ENCODE measurements at regions not wholly inside any gene's neighbourhood (a gene's known extent, or its start where the extent isn't known, plus 50 kb on each side); places are given as distances from the start of the nearest gene placed in this dataset.

GRCh38 chr7:46393142-46393541 is 472.1 kb upstream of the IGFBP3 start:
- H3K36me3 Mint-ChIP-seq, result no peaks in the 10 kb centered on the region
- DNase-seq (no peak), ATAC-seq (ENCODE audit: low read depth) (no peak)
- no peaks in the 10 kb centered on the region for H3K4me1 Mint-ChIP-seq
- H3K9me3 Mint-ChIP-seq, result no peaks in the 10 kb centered on the region
- no peak overlapping the region for H3K27ac Mint-ChIP-seq
- no peaks in the 10 kb centered on the region for H3K27me3 Mint-ChIP-seq
- POLR2A ChIA-PET, result no interaction called here
- no peak overlapping the region for H3K4me3 Mint-ChIP-seq

GRCh38 chr7:46391231-46392201 is 470.4 kb upstream of the IGFBP3 start:
- POLR2A ChIA-PET, result no interaction called here
- H3K27me3 Mint-ChIP-seq, result no peaks in the 10 kb centered on the region
- no peaks in the 10 kb centered on the region for H3K9me3 Mint-ChIP-seq

GRCh38 chr7:46390042-46390441 is 469.0 kb upstream of the IGFBP3 start:
- Mint-ChIP-seq H3K36me3 (no peaks in the 10 kb centered on the region), H3K4me3 (no peak overlapping the region), H3K4me1 (no peaks in the 10 kb centered on the region), H3K27ac (no peak overlapping the region), H3K9me3 (no peaks in the 10 kb centered on the region), H3K27me3 (no peaks in the 10 kb centered on the region)
- no peak for DNase-seq
- POLR2A ChIA-PET, result no interaction called here
- ATAC-seq (ENCODE audit: low read depth), result no peak

More at GRCh38 chr7:46391231-46392201, 470.4 kb upstream of the IGFBP3 start:
- H3K4me1 Mint-ChIP-seq, result no peaks in the 10 kb centered on the region
- no peak overlapping the region for H3K27ac Mint-ChIP-seq
- H3K36me3 Mint-ChIP-seq, result no peaks in the 10 kb centered on the region
- ATAC-seq (ENCODE audit: low read depth), result no peak
- DNase-seq, result no peak
- H3K4me3 Mint-ChIP-seq, result no peak overlapping the region

- H3K4me1 Mint-ChIP-seq, result no peaks in the 10 kb centered on the region
- H3K4me3 Mint-ChIP-seq, result no peak overlapping the region
- no peak overlapping the region for H3K27ac Mint-ChIP-seq
Observed at GRCh38 chr7:46389146-46389545, 468.1 kb upstream of the IGFBP3 start.

GRCh38 chr7:46387646-46388045 is 466.6 kb upstream of the IGFBP3 start:
- no peaks in the 10 kb centered on the region for H3K36me3 Mint-ChIP-seq
- H3K27me3 Mint-ChIP-seq, result no peaks in the 10 kb centered on the region
- POLR2A ChIA-PET, result no interaction called here
- H3K4me1 Mint-ChIP-seq, result no peaks in the 10 kb centered on the region
- ATAC-seq (ENCODE audit: low read depth) (no peak), DNase-seq (no peak)
- H3K4me3 Mint-ChIP-seq, result no peak overlapping the region
- no peak overlapping the region for H3K27ac Mint-ChIP-seq
- H3K9me3 Mint-ChIP-seq, result no peaks in the 10 kb centered on the region

More at GRCh38 chr7:46389146-46389545, 468.1 kb upstream of the IGFBP3 start:
- ATAC-seq (ENCODE audit: low read depth), result no peak
- DNase-seq, result no peak
- POLR2A ChIA-PET, result no interaction called here
- Mint-ChIP-seq H3K27me3 (no peaks in the 10 kb centered on the region), H3K9me3 (no peaks in the 10 kb centered on the region), H3K36me3 (no peaks in the 10 kb centered on the region)

GRCh38 chr7:46386428-46387399 is 465.6 kb upstream of the IGFBP3 start:
- no peak for DNase-seq
- H3K4me3 Mint-ChIP-seq, result no peak overlapping the region
- no peak for ATAC-seq (ENCODE audit: low read depth)
- no peak overlapping the region for H3K27ac Mint-ChIP-seq
- no peaks in the 10 kb centered on the region for H3K27me3 Mint-ChIP-seq
- no peaks in the 10 kb centered on the region for H3K36me3 Mint-ChIP-seq
- H3K9me3 Mint-ChIP-seq, result no peaks in the 10 kb centered on the region
- no peaks in the 10 kb centered on the region for H3K4me1 Mint-ChIP-seq
- POLR2A ChIA-PET, result no interaction called here

GRCh38 chr7:46385662-46386309 is 464.7 kb upstream of the IGFBP3 start:
- DNase-seq (no peak), ATAC-seq (ENCODE audit: low read depth) (no peak)
- no peaks in the 10 kb centered on the region for H3K9me3 Mint-ChIP-seq
- no peaks in the 10 kb centered on the region for H3K27me3 Mint-ChIP-seq
- H3K27ac Mint-ChIP-seq, result no peak overlapping the region
- no peak overlapping the region for H3K4me3 Mint-ChIP-seq
- POLR2A ChIA-PET, result no interaction called here
- no peaks in the 10 kb centered on the region for H3K36me3 Mint-ChIP-seq
- H3K4me1 Mint-ChIP-seq, result no peaks in the 10 kb centered on the region

- Mint-ChIP-seq H3K27me3 (no peaks in the 10 kb centered on the region), H3K4me1 (no peaks in the 10 kb centered on the region), H3K36me3 (no peaks in the 10 kb centered on the region), H3K9me3 (no peaks in the 10 kb centered on the region), H3K27ac (no peak overlapping the region), H3K4me3 (no peak overlapping the region)
- DNase-seq (no peak), ATAC-seq (ENCODE audit: low read depth) (no peak)
- POLR2A ChIA-PET, result no interaction called here
Observed at GRCh38 chr7:46383605-46384004, 462.5 kb upstream of the IGFBP3 start.

- DNase-seq (no peak), ATAC-seq (ENCODE audit: low read depth) (no peak)
- POLR2A ChIA-PET, result no interaction called here
- Mint-ChIP-seq H3K4me1 (no peaks in the 10 kb centered on the region), H3K4me3 (no peak overlapping the region), H3K36me3 (no peaks in the 10 kb centered on the region), H3K27me3 (peaks cover 2% of the 10 kb centered on the region), H3K9me3 (no peaks in the 10 kb centered on the region), H3K27ac (no peak overlapping the region)
Observed at GRCh38 chr7:46369933-46370654, 449.0 kb upstream of the IGFBP3 start.

- DNase-seq (no peak), ATAC-seq (ENCODE audit: low read depth) (no peak)
- no peaks in the 10 kb centered on the region for H3K9me3 Mint-ChIP-seq
- H3K27me3 Mint-ChIP-seq, result peaks cover 2% of the 10 kb centered on the region
- H3K4me3 Mint-ChIP-seq, result no peak overlapping the region
- H3K27ac Mint-ChIP-seq, result no peak overlapping the region
- POLR2A ChIA-PET, result no interaction called here
- no peaks in the 10 kb centered on the region for H3K4me1 Mint-ChIP-seq
- H3K36me3 Mint-ChIP-seq, result no peaks in the 10 kb centered on the region
Observed at GRCh38 chr7:46368871-46369270, 447.8 kb upstream of the IGFBP3 start.

- Mint-ChIP-seq H3K9me3 (no peaks in the 10 kb centered on the region), H3K27me3 (no peaks in the 10 kb centered on the region), H3K4me1 (no peaks in the 10 kb centered on the region), H3K27ac (no peak overlapping the region), H3K4me3 (no peak overlapping the region), H3K36me3 (no peaks in the 10 kb centered on the region)
- ATAC-seq (ENCODE audit: low read depth), result no peak
- no peak for DNase-seq
- POLR2A ChIA-PET, result no interaction called here
Observed at GRCh38 chr7:46366526-46366925, 445.5 kb upstream of the IGFBP3 start.

GRCh38 chr7:46363688-46364087 is 442.6 kb upstream of the IGFBP3 start:
- Mint-ChIP-seq H3K36me3 (no peaks in the 10 kb centered on the region), H3K4me1 (no peaks in the 10 kb centered on the region), H3K27me3 (peaks cover 2% of the 10 kb centered on the region), H3K4me3 (no peak overlapping the region), H3K9me3 (no peaks in the 10 kb centered on the region), H3K27ac (no peak overlapping the region)
- POLR2A ChIA-PET, result no interaction called here
- no peak for ATAC-seq (ENCODE audit: low read depth)
- no peak for DNase-seq

GRCh38 chr7:46360811-46361210 is 439.7 kb upstream of the IGFBP3 start:
- H3K4me3 Mint-ChIP-seq, result no peak overlapping the region
- ATAC-seq (ENCODE audit: low read depth) (no peak), DNase-seq (no peak)
- H3K27ac Mint-ChIP-seq, result no peak overlapping the region
- H3K36me3 Mint-ChIP-seq, result no peaks in the 10 kb centered on the region
- H3K4me1 Mint-ChIP-seq, result no peaks in the 10 kb centered on the region
- no peaks in the 10 kb centered on the region for H3K9me3 Mint-ChIP-seq
- POLR2A ChIA-PET, result no interaction called here
- peaks cover 5% of the 10 kb centered on the region for H3K27me3 Mint-ChIP-seq
